GM13977 (cell line): ENCODE measurements at regions not wholly inside any gene's neighbourhood (a gene's known extent, or its start where the extent isn't known, plus 50 kb on each side); places are given as distances from the start of the nearest gene placed in this dataset.
A peak's percentile ranks its signal among the peaks of the same experiment; 100 is the strongest.

ENCODE experiments used
- DNase-seq: peaks from one replicate; pipeline ENCODE4 v3.0.0; 2012; ENCODE audit warnings: low spot score
- CTCF ChIP-seq: IDR thresholded peaks from 2 replicates; pipeline ENCODE4 v1.5.1; 2012; ENCODE audit warnings: mild to moderate bottlenecking, control low read depth; ENCODE audit not compliant: insufficient read depth; ENCODE audit errors: extremely low read depth, missing control alignments
- in situ Hi-C: fragments of 300-500 bp; cut with MboI; formaldehyde crosslinking; loops from one replicate; pipeline ENCODE4 v1.12.0; 2022; ENCODE audit warnings: low sequenced_read_pairs, low pct_unique_long_range_greater_than_20kb, mixed read lengths, inconsistent platforms; ENCODE audit not compliant: unreplicated experiment

GRCh38 chr9:36728651-36729520, 156.2 kb downstream of the MELK start:
- peak; percentile 70 for DNase-seq
- in situ Hi-C loops = no loop called here
- TF ChIP-seq CTCF = peak; percentile 93

- no peak for TF ChIP-seq CTCF
- no peak for DNase-seq
- in situ Hi-C loops = loop anchor here (10.0 kb wide), 1 partner anchor 95 kb away; no protein-coding TSS in a partner anchor
Observed at GRCh38 chr9:36729906-36730305, 157.2 kb downstream of the MELK start.

- in situ Hi-C loops = loop anchor here (10.0 kb wide), 1 partner anchor 96 kb away; no protein-coding TSS in a partner anchor
- no peak for DNase-seq
- TF ChIP-seq CTCF = no peak
Observed at GRCh38 chr9:36730414-36730813, 157.7 kb downstream of the MELK start.

GRCh38 chr9:36731068-36731956, 158.6 kb downstream of the MELK start:
- in situ Hi-C loops = loop anchor here (10.0 kb wide), 1 partner anchor 97 kb away; no protein-coding TSS in a partner anchor
- TF ChIP-seq CTCF = no peak
- no peak for DNase-seq

- no peak for TF ChIP-seq CTCF
- in situ Hi-C loops = loop anchor here (10.0 kb wide), 1 partner anchor 100 kb away; no protein-coding TSS in a partner anchor
- DNase-seq = no peak
Observed at GRCh38 chr9:36734737-36735136, 162.0 kb downstream of the MELK start.

- TF ChIP-seq CTCF = no peak
- DNase-seq = no peak
- in situ Hi-C loops = loop anchor here (10.0 kb wide), 1 partner anchor 102 kb away; no protein-coding TSS in a partner anchor
Observed at GRCh38 chr9:36736648-36737047, 164.0 kb downstream of the MELK start.
